SK-N-SH treated with all-trans-retinoic acid at 6 μM for 48 hours (cell line): ENCODE measurements at regions not wholly inside any gene's neighbourhood (a gene's known extent, or its start where the extent isn't known, plus 50 kb on each side); places are given as distances from the start of the nearest gene placed in this dataset.

ENCODE experiments used
- ARNTL ChIP-seq: fragments of 450-650 bp; formaldehyde crosslinking; IDR thresholded peaks from 2 replicates; pipeline ENCODE4 v1.5.0; 2020; ENCODE audit warnings: low read depth, mild to moderate bottlenecking, moderate library complexity, borderline replicate concordance
- BACH2 ChIP-seq: fragments of 250-450 bp; sonication (Bioruptor Pico); IDR thresholded peaks from 2 replicates; pipeline ENCODE4 v1.9.0; 2021; ENCODE audit warnings: mild to moderate bottlenecking, borderline replicate concordance
- CREB5 ChIP-seq: fragments of 250-450 bp; sonication (Bioruptor Pico); IDR thresholded peaks from 2 replicates; pipeline ENCODE4 v1.5.1; 2020; ENCODE audit warnings: low read depth, mild to moderate bottlenecking, moderate library complexity
- ESRRG ChIP-seq: fragments of 250-450 bp; sonication (Bioruptor Pico); IDR thresholded peaks from 2 replicates; pipeline ENCODE4 v1.6.1; 2021; ENCODE audit warnings: mild to moderate bottlenecking
- OSR1 ChIP-seq: fragments of 250-450 bp; sonication (Bioruptor Pico); IDR thresholded peaks from 2 replicates; pipeline ENCODE4 v1.8.0; 2022; ENCODE audit warnings: moderate library complexity, mild to moderate bottlenecking, inconsistent platforms
- TCF4 ChIP-seq: fragments of 250-450 bp; sonication (Bioruptor Pico); IDR thresholded peaks from 2 replicates; pipeline ENCODE4 v1.8.0; 2021; ENCODE audit warnings: mild to moderate bottlenecking, moderate library complexity, borderline replicate concordance
- ZFP3 ChIP-seq: fragments of 250-450 bp; sonication (Bioruptor Pico); IDR thresholded peaks from 2 replicates; pipeline ENCODE4 v1.5.0; 2020; ENCODE audit warnings: mild to moderate bottlenecking, moderate library complexity
- ZFP30 ChIP-seq: fragments of 450-650 bp; formaldehyde crosslinking; IDR thresholded peaks from 2 replicates; pipeline ENCODE4 v1.5.0; 2022; ENCODE audit warnings: mild to moderate bottlenecking, moderate library complexity
- ZNF565 ChIP-seq: fragments of 450-650 bp; formaldehyde crosslinking; conservative IDR thresholded peaks from 2 replicates; pipeline ENCODE4 v1.5.0; 2020; ENCODE audit warnings: low read depth, mild to moderate bottlenecking, moderate library complexity
- ZNF8 ChIP-seq: fragments of 450-650 bp; formaldehyde crosslinking; IDR thresholded peaks from 2 replicates; pipeline ENCODE4 v1.5.0; 2020; ENCODE audit warnings: mild to moderate bottlenecking, moderate library complexity
- TF ChIP-seq, protein P1 (sequence below): fragments of 250-450 bp; sonication (Bioruptor Pico); IDR thresholded peaks from 2 replicates; pipeline ENCODE4 v1.5.0; 2020; ENCODE audit warnings: mild to moderate bottlenecking, moderate library complexity
- TF ChIP-seq, protein P2 (sequence below): fragments of 250-450 bp; sonication (Bioruptor Pico); IDR thresholded peaks from 2 replicates; pipeline ENCODE4 v1.5.1; 2021; ENCODE audit warnings: mild to moderate bottlenecking, moderate library complexity
- TF ChIP-seq, protein P3 (sequence below): fragments of 250-450 bp; sonication (Bioruptor Pico); IDR thresholded peaks from 2 replicates; pipeline ENCODE4 v1.8.0; 2020; ENCODE audit warnings: mild to moderate bottlenecking, moderate library complexity, borderline replicate concordance

GRCh38 chr17:79468183-79468944 lies 142.5 kb downstream of the RBFOX3 start:
- TF ChIP-seq ESRRG (CRISPR knock-in tag) (no peak), CREB5 (CRISPR knock-in tag) (no peak), ZFP3 (CRISPR knock-in tag) (no peak), BACH2 (CRISPR knock-in tag) (no peak), ZNF8 (CRISPR knock-in tag) (no peak), ZFP30 (CRISPR knock-in tag) (no peak), ZNF565 (CRISPR knock-in tag) (no peak), TCF4 (CRISPR knock-in tag) (no peak), ARNTL (CRISPR knock-in tag) (no peak), OSR1 (CRISPR knock-in tag) (no peak)
- TF ChIP-seq, protein P1, sequence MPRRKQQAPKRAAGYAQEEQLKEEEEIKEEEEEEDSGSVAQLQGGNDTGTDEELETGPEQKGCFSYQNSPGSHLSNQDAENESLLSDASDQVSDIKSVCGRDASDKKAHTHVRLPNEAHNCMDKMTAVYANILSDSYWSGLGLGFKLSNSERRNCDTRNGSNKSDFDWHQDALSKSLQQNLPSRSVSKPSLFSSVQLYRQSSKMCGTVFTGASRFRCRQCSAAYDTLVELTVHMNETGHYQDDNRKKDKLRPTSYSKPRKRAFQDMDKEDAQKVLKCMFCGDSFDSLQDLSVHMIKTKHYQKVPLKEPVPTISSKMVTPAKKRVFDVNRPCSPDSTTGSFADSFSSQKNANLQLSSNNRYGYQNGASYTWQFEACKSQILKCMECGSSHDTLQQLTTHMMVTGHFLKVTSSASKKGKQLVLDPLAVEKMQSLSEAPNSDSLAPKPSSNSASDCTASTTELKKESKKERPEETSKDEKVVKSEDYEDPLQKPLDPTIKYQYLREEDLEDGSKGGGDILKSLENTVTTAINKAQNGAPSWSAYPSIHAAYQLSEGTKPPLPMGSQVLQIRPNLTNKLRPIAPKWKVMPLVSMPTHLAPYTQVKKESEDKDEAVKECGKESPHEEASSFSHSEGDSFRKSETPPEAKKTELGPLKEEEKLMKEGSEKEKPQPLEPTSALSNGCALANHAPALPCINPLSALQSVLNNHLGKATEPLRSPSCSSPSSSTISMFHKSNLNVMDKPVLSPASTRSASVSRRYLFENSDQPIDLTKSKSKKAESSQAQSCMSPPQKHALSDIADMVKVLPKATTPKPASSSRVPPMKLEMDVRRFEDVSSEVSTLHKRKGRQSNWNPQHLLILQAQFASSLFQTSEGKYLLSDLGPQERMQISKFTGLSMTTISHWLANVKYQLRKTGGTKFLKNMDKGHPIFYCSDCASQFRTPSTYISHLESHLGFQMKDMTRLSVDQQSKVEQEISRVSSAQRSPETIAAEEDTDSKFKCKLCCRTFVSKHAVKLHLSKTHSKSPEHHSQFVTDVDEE (CRISPR knock-in tag), result no peak
- TF ChIP-seq, protein P2, sequence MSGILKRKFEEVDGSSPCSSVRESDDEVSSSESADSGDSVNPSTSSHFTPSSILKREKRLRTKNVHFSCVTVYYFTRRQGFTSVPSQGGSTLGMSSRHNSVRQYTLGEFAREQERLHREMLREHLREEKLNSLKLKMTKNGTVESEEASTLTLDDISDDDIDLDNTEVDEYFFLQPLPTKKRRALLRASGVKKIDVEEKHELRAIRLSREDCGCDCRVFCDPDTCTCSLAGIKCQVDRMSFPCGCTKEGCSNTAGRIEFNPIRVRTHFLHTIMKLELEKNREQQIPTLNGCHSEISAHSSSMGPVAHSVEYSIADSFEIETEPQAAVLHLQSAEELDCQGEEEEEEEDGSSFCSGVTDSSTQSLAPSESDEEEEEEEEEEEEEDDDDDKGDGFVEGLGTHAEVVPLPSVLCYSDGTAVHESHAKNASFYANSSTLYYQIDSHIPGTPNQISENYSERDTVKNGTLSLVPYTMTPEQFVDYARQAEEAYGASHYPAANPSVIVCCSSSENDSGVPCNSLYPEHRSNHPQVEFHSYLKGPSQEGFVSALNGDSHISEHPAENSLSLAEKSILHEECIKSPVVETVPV, result no peak
- TF ChIP-seq, protein P3, sequence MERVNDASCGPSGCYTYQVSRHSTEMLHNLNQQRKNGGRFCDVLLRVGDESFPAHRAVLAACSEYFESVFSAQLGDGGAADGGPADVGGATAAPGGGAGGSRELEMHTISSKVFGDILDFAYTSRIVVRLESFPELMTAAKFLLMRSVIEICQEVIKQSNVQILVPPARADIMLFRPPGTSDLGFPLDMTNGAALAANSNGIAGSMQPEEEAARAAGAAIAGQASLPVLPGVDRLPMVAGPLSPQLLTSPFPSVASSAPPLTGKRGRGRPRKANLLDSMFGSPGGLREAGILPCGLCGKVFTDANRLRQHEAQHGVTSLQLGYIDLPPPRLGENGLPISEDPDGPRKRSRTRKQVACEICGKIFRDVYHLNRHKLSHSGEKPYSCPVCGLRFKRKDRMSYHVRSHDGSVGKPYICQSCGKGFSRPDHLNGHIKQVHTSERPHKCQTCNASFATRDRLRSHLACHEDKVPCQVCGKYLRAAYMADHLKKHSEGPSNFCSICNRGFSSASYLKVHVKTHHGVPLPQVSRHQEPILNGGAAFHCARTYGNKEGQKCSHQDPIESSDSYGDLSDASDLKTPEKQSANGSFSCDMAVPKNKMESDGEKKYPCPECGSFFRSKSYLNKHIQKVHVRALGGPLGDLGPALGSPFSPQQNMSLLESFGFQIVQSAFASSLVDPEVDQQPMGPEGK, result no peak
